M059J (cell line): ENCODE measurements at regions not wholly inside any gene's neighbourhood (a gene's known extent, or its start where the extent isn't known, plus 50 kb on each side); places are given as distances from the start of the nearest gene placed in this dataset.

Source experiments
- DNase-seq: peaks from one replicate; pipeline ENCODE4 v3.0.0-alpha.2; 2012; ENCODE audit warnings: low read depth

GRCh38 chr9:693201-694091 lies 148.1 kb upstream of the DMRT1 start:
- DNase-seq = peak; percentile 89

GRCh38 chr9:694092-694402 lies 147.4 kb upstream of the DMRT1 start:
- DNase-seq = no peak

GRCh38 chr9:694403-695154 lies 146.9 kb upstream of the DMRT1 start:
- DNase-seq = peak; percentile 97

GRCh38 chr9:695252-695651 lies 146.2 kb upstream of the DMRT1 start:
- DNase-seq = no peak

GRCh38 chr9:696332-697323 lies 144.9 kb upstream of the DMRT1 start:
- peak; percentile 86 for DNase-seq

GRCh38 chr9:698276-698675 lies 143.2 kb upstream of the DMRT1 start:
- DNase-seq = peak; percentile 90

GRCh38 chr9:698954-699353 lies 142.5 kb upstream of the DMRT1 start:
- no peak for DNase-seq

- no peak for DNase-seq
These were observed 142.1 kb upstream of the DMRT1 start for GRCh38 chr9:699396-699795.

GRCh38 chr9:700365-701282 lies 140.9 kb upstream of the DMRT1 start:
- no peak for DNase-seq

- DNase-seq = peak; percentile 43
These were observed 138.1 kb upstream of the DMRT1 start for GRCh38 chr9:703392-703791.

GRCh38 chr9:706073-706472 lies 135.4 kb upstream of the DMRT1 start:
- no peak for DNase-seq

GRCh38 chr9:706606-707459 lies 134.7 kb upstream of the DMRT1 start:
- DNase-seq = peak; percentile 77

GRCh38 chr9:708182-708550 lies 133.3 kb upstream of the DMRT1 start:
- DNase-seq = no peak

GRCh38 chr9:708551-709432 lies 132.7 kb upstream of the DMRT1 start:
- no peak for DNase-seq

- DNase-seq = no peak
These were observed 130.3 kb upstream of the DMRT1 start for GRCh38 chr9:710951-711745.

- DNase-seq = no peak
These were observed 129.5 kb upstream of the DMRT1 start for GRCh38 chr9:711761-712553.

GRCh38 chr9:712643-713042 lies 128.9 kb upstream of the DMRT1 start:
- no peak for DNase-seq
